NT2/D1 (cell line): ENCODE measurements at regions not wholly inside any gene's neighbourhood (a gene's known extent, or its start where the extent isn't known, plus 50 kb on each side); places are given as distances from the start of the nearest gene placed in this dataset.

Experiments
- DNase-seq: peaks from one replicate; pipeline ENCODE4 v3.0.0-alpha.2; 2011; ENCODE audit warnings: low read depth, low spot score
- H3K27me3 ChIP-seq: 2 replicates; pipeline ENCODE4 v1.6.0; 2011; ENCODE audit warnings: mild to moderate bottlenecking; ENCODE audit not compliant: insufficient read length, insufficient read depth
- H3K36me3 ChIP-seq: 2 replicates; pipeline ENCODE4 v1.6.1; 2011; ENCODE audit warnings: mild to moderate bottlenecking, low read length, mixed read lengths; ENCODE audit not compliant: insufficient read depth, insufficient read length
- H3K4me1 ChIP-seq: 2 replicates; pipeline ENCODE4 v1.5.1; 2011; ENCODE audit not compliant: insufficient read depth, insufficient read length
- H3K4me3 ChIP-seq: 2 replicates; pipeline ENCODE4 v1.5.1; 2011; ENCODE audit warnings: low read depth; ENCODE audit not compliant: insufficient read length
- H3K9ac ChIP-seq: 2 replicates; pipeline ENCODE4 v1.6.0; 2011; ENCODE audit warnings: low read depth; ENCODE audit not compliant: insufficient read length
- H3K9me3 ChIP-seq: 2 replicates; pipeline ENCODE4 v1.5.1; 2011; ENCODE audit warnings: mild to moderate bottlenecking, low read length; ENCODE audit not compliant: insufficient read depth
- SUZ12 ChIP-seq: IDR thresholded peaks from 2 replicates; pipeline ENCODE4 v1.6.1; 2011; ENCODE audit not compliant: insufficient read length, insufficient read depth; ENCODE audit errors: extremely low read depth
- YY1 ChIP-seq: IDR thresholded peaks from 2 replicates; pipeline ENCODE4 v1.6.1; 2011; ENCODE audit not compliant: insufficient read length, insufficient read depth
- ZNF274 ChIP-seq: IDR thresholded peaks from 2 replicates; pipeline ENCODE4 v1.6.1; 2011; ENCODE audit warnings: mild to moderate bottlenecking, low read depth, low read length

- no peaks in the 10 kb centered on the region for H3K4me1 ChIP-seq
- H3K4me3 ChIP-seq: no peak overlapping the region
- H3K36me3 ChIP-seq: no peaks in the 10 kb centered on the region
- no peak for DNase-seq
- H3K9me3 ChIP-seq: no peaks in the 10 kb centered on the region
- H3K27me3 ChIP-seq: no peaks in the 10 kb centered on the region
- no peak overlapping the region for H3K9ac ChIP-seq
- TF ChIP-seq ZNF274 (no peak), YY1 (no peak), SUZ12 (no peak)
These were observed 883.3 kb upstream of the CNTN5 start for GRCh38 chr11:98137437-98137836.

DNA sequence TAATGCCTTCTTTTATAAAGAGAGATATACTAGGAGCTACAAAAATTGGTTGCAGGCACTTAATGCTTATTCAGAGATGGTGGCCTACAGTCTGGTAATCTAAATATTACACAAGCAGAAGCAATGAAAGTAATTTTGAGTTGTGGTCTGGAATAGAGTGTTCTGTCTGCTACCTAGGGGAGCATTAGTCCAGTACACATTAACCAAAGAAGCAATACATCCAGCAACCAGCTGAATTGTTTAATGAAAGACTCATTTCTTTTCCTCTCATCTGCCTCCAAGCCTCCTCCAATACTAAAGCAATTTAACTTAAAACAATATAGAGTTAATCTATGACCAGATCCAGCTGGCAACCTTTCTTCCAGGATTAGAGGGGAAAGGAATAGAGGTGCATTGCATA is 877.1 kb upstream of the CNTN5 start:
- Histone ChIP-seq H3K36me3 (no peaks in the 10 kb centered on the region), H3K9ac (no peak overlapping the region)
- no peak for TF ChIP-seq ZNF274
- TF ChIP-seq SUZ12: no peak
- TF ChIP-seq YY1: no peak

DNA sequence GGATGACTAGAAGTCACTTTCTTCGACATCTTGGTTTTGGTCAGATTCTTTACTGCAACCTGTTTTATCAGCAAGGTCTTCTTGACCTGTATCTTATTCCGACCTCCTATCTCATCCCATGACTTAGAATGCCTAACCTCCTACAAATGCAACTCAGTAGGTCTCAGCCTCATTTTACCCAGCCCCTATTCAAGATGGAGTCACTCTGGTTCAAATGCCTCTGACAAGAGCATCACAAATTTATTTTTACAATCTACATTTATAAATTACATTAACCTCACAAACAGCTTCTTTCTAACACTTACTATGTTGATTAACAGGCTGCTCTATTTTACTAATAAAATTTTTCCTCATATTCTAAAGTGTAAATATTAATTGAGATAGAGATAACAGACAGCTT is 867.0 kb upstream of the CNTN5 start:
- H3K9ac ChIP-seq: no peak overlapping the region
- TF ChIP-seq ZNF274 (no peak), YY1 (no peak), SUZ12 (no peak)

More for the DNA sequence above, 877.1 kb upstream of the CNTN5 start:
- no peaks in the 10 kb centered on the region for H3K27me3 ChIP-seq
- H3K4me3 ChIP-seq: no peak overlapping the region
- H3K4me1 ChIP-seq: no peaks in the 10 kb centered on the region
- H3K9me3 ChIP-seq: peaks cover 9% of the 10 kb centered on the region; the same call in 1 of the 2 replicates
- no peak for DNase-seq

DNA sequence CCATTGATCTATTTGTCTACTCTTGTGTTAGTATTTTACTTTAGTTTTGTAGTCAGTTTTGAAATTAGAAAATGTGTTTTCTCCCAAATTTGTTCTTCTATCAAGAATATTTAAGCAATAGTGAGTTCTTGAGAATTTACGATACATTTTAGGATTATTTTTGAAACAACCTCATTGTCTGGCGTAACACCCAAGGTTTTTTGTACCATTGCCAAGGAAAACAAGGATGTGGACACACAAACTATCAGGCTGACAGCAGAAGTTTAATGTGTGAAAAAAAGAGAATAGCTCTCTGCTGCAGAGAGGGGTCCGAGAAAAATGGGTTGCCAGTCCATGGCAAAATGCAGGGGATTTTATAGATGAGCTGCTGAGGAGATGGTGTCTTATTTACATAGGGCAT is 865.1 kb upstream of the CNTN5 start:
- peaks cover 4% of the 10 kb centered on the region; the same call in 1 of the 2 replicates for H3K9me3 ChIP-seq
- no peaks in the 10 kb centered on the region for H3K4me1 ChIP-seq
- no peak overlapping the region for H3K9ac ChIP-seq
- no peak for DNase-seq
- H3K36me3 ChIP-seq: no peaks in the 10 kb centered on the region
- TF ChIP-seq ZNF274: no peak
- TF ChIP-seq SUZ12: no peak
- TF ChIP-seq YY1: no peak
- H3K27me3 ChIP-seq: no peaks in the 10 kb centered on the region
- H3K4me3 ChIP-seq: no peak overlapping the region

More for the DNA sequence above, 867.0 kb upstream of the CNTN5 start:
- DNase-seq: no peak
- no peaks in the 10 kb centered on the region for H3K36me3 ChIP-seq
- H3K9me3 ChIP-seq: peaks cover 4% of the 10 kb centered on the region; the same call in 1 of the 2 replicates
- no peaks in the 10 kb centered on the region for H3K27me3 ChIP-seq
- no peaks in the 10 kb centered on the region for H3K4me1 ChIP-seq
- no peak overlapping the region for H3K4me3 ChIP-seq

DNA sequence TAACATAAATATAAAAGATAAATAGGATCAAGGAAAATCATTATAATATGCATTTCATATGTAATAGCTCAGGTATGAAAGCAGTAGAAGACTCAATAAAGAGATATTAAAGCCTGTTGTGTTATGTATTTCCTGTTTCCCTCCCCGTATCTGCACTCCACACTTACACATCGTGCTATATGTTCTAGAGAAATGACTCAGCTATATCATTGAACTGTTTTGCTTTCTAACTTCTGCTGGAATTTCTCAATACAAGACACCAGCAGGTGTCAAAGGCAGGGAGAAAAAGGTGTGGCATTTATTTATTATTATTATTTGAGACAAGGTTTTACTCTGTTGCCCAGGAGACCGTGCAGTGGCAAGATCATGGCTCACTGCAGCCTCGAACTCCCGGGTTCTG is 842.8 kb upstream of the CNTN5 start:
- no peak overlapping the region for H3K9ac ChIP-seq
- no peak overlapping the region for H3K4me3 ChIP-seq
- H3K4me1 ChIP-seq: no peaks in the 10 kb centered on the region
- TF ChIP-seq ZNF274 (no peak), YY1 (no peak), SUZ12 (no peak)
- no peaks in the 10 kb centered on the region for H3K9me3 ChIP-seq
- no peaks in the 10 kb centered on the region for H3K36me3 ChIP-seq
- H3K27me3 ChIP-seq: no peaks in the 10 kb centered on the region
- no peak for DNase-seq

DNA sequence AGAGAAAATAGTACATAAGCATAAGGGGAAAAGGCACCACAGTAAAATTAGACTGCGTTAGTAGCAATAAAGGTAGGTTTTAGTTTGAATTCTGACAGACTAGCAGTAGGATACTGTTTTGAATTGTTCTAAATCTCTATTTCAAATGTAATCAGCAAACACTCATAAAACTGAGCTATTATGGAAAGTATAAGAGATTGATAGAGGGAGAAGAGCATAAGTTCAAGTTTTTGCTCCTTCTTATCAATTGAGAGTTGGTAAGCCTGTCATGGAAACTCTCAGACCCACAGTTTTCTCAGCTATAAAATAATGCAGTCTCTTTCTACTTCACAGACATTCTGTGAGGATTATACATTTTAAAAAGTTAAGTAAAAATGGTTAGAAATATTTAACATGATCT is 840.2 kb upstream of the CNTN5 start:
- TF ChIP-seq YY1 (no peak), SUZ12 (no peak), ZNF274 (no peak)
- H3K4me3 ChIP-seq: no peak overlapping the region
- H3K9ac ChIP-seq: no peak overlapping the region
- H3K4me1 ChIP-seq: no peaks in the 10 kb centered on the region
- H3K27me3 ChIP-seq: no peaks in the 10 kb centered on the region
- no peak for DNase-seq
- H3K36me3 ChIP-seq: no peaks in the 10 kb centered on the region
- peaks cover 7% of the 10 kb centered on the region for H3K9me3 ChIP-seq

- Histone ChIP-seq H3K9me3 (peaks cover 11% of the 10 kb centered on the region), H3K9ac (no peak overlapping the region), H3K27me3 (no peaks in the 10 kb centered on the region), H3K4me3 (no peak overlapping the region), H3K4me1 (no peaks in the 10 kb centered on the region), H3K36me3 (no peaks in the 10 kb centered on the region)
- TF ChIP-seq YY1: no peak
- TF ChIP-seq SUZ12: no peak
- no peak for TF ChIP-seq ZNF274
- DNase-seq: no peak
These were observed 839.8 kb upstream of the CNTN5 start for GRCh38 chr11:98180921-98181320.
